ENCODE measurements at regions not wholly inside any gene's neighbourhood (a gene's known extent, or its start where the extent isn't known, plus 50 kb on each side); places are given as distances from the start of the nearest gene placed in this dataset.
"Not testable (repeated sequence)": the region's sequence is repeated elsewhere in the genome, so short reads cannot be mapped to it uniquely, and the experiment has no call there.

DNA sequence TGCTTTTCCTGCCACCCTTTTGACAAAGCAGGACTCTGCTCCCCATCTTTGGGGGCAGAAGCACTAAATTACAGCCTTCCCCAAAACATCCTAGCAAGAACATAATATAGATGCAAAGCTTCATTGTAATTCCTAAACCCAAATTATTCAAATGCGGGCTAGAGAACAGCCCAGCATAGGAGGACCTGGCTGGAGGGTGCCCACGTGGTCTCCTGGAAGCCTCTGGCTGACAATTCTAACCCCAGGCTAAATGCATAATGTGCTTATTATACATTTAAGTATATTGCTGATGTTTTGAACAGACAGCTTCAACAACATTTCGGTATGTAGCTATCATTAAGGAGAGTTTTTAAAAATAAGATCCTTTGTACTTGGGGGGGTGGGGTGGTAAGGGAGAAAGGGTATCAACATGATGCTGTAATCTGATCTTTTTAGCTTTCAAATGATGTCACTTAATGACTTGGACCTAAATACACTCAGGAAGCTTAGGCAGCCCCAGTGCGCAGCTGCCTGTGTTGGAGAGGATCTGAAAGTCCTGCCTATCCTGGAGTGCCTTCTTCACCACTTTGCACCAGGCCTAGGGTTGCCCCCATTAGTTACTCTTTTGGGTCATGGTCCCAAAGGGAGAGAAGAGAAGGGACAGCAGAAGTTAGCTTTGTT, 57.2 kb upstream of the USP3 start:
- Histone ChIP-seq H3K27me3 (no peaks in the 10 kb centered on the region), H3K4me1 (peaks cover 12% of the 10 kb centered on the region), H3K4me3 (ENCODE audit: low read depth, low read length) (no peak overlapping the region), H3K9me3 (no peaks in the 10 kb centered on the region), H3K36me3 (no peaks in the 10 kb centered on the region)
- peak; percentile 31 for DNase-seq
- TF ChIP-seq, protein P1, sequence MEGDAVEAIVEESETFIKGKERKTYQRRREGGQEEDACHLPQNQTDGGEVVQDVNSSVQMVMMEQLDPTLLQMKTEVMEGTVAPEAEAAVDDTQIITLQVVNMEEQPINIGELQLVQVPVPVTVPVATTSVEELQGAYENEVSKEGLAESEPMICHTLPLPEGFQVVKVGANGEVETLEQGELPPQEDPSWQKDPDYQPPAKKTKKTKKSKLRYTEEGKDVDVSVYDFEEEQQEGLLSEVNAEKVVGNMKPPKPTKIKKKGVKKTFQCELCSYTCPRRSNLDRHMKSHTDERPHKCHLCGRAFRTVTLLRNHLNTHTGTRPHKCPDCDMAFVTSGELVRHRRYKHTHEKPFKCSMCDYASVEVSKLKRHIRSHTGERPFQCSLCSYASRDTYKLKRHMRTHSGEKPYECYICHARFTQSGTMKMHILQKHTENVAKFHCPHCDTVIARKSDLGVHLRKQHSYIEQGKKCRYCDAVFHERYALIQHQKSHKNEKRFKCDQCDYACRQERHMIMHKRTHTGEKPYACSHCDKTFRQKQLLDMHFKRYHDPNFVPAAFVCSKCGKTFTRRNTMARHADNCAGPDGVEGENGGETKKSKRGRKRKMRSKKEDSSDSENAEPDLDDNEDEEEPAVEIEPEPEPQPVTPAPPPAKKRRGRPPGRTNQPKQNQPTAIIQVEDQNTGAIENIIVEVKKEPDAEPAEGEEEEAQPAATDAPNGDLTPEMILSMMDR (IDR thresholded peaks at IDR 0.05; ENCODE audit: low read depth, low read length) = no peak

DNA sequence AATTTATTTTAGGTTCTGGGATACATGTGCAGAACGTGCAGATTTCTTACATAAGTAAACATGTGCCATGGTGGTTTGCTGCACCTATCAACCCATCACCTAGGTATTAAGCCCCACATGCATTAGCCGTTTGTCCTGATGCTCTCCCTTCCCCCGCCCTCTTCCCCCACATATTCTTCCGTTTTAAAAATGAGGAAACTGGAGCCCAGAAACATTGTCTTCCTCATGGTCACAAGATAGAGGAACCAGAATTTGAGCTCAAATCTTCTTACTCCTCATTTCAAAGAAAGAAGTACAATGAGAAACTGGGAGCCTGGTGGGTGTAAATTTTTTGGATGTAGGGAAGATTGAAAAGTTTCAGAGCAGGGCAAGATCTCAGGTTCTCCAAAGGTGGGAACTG, 56.1 kb upstream of the USP3 start:
- TF ChIP-seq, protein P1 (IDR thresholded peaks at IDR 0.05; ENCODE audit: low read depth, low read length) = no peak
- no peak for DNase-seq

GRCh38 chr15:63448872-63449555, 55.4 kb upstream of the USP3 start:
- not testable (repeated sequence) for H3K27me3 ChIP-seq, DNase-seq

More for the DNA sequence above, 56.1 kb upstream of the USP3 start:
- peaks cover 12% of the 10 kb centered on the region for H3K4me1 ChIP-seq
- H3K4me3 ChIP-seq (ENCODE audit: low read depth, low read length) = no peak overlapping the region
- no peaks in the 10 kb centered on the region for H3K36me3 ChIP-seq
- no peaks in the 10 kb centered on the region for H3K9me3 ChIP-seq
- H3K27me3 ChIP-seq = no peaks in the 10 kb centered on the region

DNA sequence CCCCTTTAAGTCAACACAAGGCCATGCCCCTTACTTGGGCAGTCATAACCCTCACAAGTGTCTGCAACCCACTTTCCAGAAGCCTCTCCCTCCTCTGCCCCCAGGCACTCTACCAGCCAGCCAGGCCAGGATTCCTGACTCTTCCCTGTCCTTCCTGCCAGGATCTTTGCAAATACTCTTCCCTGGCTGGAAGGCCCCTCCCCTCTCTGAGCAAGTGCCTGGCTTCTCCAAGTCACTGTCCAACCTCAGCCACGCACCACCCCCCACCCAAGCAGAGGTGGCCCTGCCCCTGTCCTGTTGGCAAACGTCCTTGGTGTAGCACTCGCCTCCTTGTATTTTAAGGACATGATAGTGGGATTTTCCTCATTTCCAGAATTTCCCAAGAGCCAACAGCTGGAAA, 54.7 kb upstream of the USP3 start:
- DNase-seq = peak; percentile 79
- Histone ChIP-seq H3K36me3 (no peaks in the 10 kb centered on the region), H3K4me3 (ENCODE audit: low read depth, low read length) (no peak overlapping the region), H3K9me3 (no peaks in the 10 kb centered on the region), H3K4me1 (peaks cover 12% of the 10 kb centered on the region), H3K27me3 (no peaks in the 10 kb centered on the region)
- TF ChIP-seq, protein P1 (IDR thresholded peaks at IDR 0.05; ENCODE audit: low read depth, low read length) = no peak

More at GRCh38 chr15:63448872-63449555, 55.4 kb upstream of the USP3 start:
- H3K4me1 ChIP-seq = peaks cover 12% of the 10 kb centered on the region
- not testable (repeated sequence) for H3K4me3 ChIP-seq (ENCODE audit: low read depth, low read length); H3K9me3 ChIP-seq; H3K36me3 ChIP-seq

DNA sequence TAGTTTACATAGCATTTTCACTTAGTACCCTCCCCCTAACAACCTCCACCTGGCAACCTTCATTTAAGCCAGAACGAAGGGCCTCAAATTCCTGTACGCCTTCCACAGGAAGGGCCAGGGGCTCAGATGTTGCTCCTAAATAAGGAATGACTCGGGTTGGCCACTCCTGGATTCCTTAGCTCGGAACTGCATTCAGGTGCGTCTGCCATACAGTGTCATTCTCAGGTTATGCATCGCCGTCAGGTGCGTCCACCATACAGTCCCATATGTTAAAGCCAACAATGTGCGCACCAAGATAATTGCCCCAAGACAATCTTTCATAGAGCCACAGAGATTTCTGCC, 53.5 kb upstream of the USP3 start:
- no peaks in the 10 kb centered on the region for H3K27me3 ChIP-seq
- H3K4me1 ChIP-seq = peaks cover 12% of the 10 kb centered on the region
- TF ChIP-seq, protein P1 (IDR thresholded peaks at IDR 0.05; ENCODE audit: low read depth, low read length) = no peak
- no peaks in the 10 kb centered on the region for H3K9me3 ChIP-seq
- H3K4me3 ChIP-seq (ENCODE audit: low read depth, low read length) = no peak overlapping the region
- no peak for DNase-seq
- H3K36me3 ChIP-seq = no peaks in the 10 kb centered on the region

- Histone ChIP-seq H3K4me1 (peaks cover 12% of the 10 kb centered on the region), H3K27me3 (no peaks in the 10 kb centered on the region), H3K36me3 (no peaks in the 10 kb centered on the region), H3K9me3 (no peaks in the 10 kb centered on the region), H3K4me3 (ENCODE audit: low read depth, low read length) (no peak overlapping the region)
- no peak for DNase-seq
- TF ChIP-seq, protein P1 (IDR thresholded peaks at IDR 0.05; ENCODE audit: low read depth, low read length) = no peak
Measured at GRCh38 chr15:63451671-63452315, 52.6 kb upstream of the USP3 start.

Data from BE2C (cell line).